IPS DF 6.9 (cell line): ENCODE measurements at regions not wholly inside any gene's neighbourhood (a gene's known extent, or its start where the extent isn't known, plus 50 kb on each side); places are given as distances from the start of the nearest gene placed in this dataset.
"Not testable (repeated sequence)": the region's sequence is repeated elsewhere in the genome, so short reads cannot be mapped to it uniquely, and the experiment has no call there.

Experiments used
- DNase-seq: peaks from one replicate; pipeline ENCODE4 v3.0.0-alpha.2; 2013; ENCODE audit warnings: low read depth, low spot score
- H3K27ac ChIP-seq: one replicate; pipeline ENCODE4 v1.5.1; 2013; ENCODE audit warnings: low read length, control low read depth
- H3K27me3 ChIP-seq: 2 replicates; pipeline ENCODE4 v1.6.1; 2013; ENCODE audit warnings: mild to moderate bottlenecking, low read length; ENCODE audit not compliant: control insufficient read depth, insufficient read depth
- H3K36me3 ChIP-seq: 2 replicates; pipeline ENCODE4 v1.6.1; 2013; ENCODE audit warnings: low read length; ENCODE audit not compliant: control insufficient read depth, insufficient read depth
- H3K4me1 ChIP-seq: 2 replicates; pipeline ENCODE4 v1.6.1; 2013; ENCODE audit warnings: low read length; ENCODE audit not compliant: control insufficient read depth, insufficient read depth
- H3K4me3 ChIP-seq: 2 replicates; pipeline ENCODE4 v1.5.1; 2013; ENCODE audit warnings: mild to moderate bottlenecking, low read length
- H3K9me3 ChIP-seq: 2 replicates; pipeline ENCODE4 v1.6.1; 2013; ENCODE audit warnings: low read length, inconsistent platforms; ENCODE audit not compliant: control insufficient read depth, insufficient read depth
- WGBS: extraction: QIAGEN DNeasy Blood & Tissue Kit; methylation state at CpG from one replicate; pipeline ENCODE4 v1.1.7; 2013; ENCODE audit warnings: mixed read lengths, missing lambda C conversion rate; ENCODE audit not compliant: insufficient read length, insufficient coverage; 5-methylcytosine and 5-hydroxymethylcytosine counted together

DNA sequence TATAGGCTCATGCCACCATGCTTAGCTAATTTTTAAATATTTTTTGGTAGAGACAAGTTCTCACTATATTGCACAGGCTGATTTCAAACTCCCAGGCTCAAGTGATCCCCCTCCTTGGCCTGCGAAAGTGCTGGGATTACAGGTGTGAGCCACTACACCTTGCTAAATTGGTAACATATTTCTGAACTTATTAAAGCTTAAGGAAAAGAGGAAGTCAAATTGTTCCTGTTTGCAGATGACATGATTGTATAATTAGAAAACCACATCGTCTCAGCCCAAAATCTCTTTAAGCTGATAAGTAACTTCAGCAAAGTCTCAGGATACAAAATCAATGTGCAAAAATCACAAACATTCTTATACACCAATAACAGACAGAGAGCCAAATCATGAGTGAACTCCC, 248.3 kb upstream of the KITLG start:
- not testable (repeated sequence) for H3K4me1 ChIP-seq, H3K36me3 ChIP-seq, H3K27ac ChIP-seq, H3K27me3 ChIP-seq, H3K4me3 ChIP-seq, H3K9me3 ChIP-seq, DNase-seq
- WGBS: no CpG with 5 or more reads among the region's 2 CpGs

DNA sequence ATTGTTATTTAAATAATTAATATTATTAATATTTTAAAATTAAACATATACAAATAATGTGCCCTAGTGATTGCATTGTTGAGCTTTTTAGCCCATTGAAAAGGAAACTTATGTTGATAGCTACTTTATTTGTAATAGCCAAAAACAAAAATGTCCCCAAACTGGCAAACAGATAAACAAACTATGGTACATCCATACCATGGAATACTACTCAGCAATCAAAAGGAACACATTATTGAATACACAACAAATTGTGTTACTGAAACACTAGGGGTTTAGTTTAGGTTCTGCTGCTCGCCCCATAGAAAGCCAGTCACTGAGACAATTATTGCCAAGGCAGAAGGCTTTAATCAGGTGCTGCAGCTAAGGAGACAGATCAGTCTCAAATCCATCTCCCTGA, 239.7 kb upstream of the KITLG start:
- Histone ChIP-seq H3K27ac (no peak overlapping the region), H3K27me3 (no peaks in the 10 kb centered on the region), H3K9me3 (no peaks in the 10 kb centered on the region), H3K36me3 (no peaks in the 10 kb centered on the region), H3K4me1 (no peaks in the 10 kb centered on the region), H3K4me3 (no peak overlapping the region)
- DNase-seq: no peak
- no CpG with 5 or more reads among the region's 1 CpG for WGBS

DNA sequence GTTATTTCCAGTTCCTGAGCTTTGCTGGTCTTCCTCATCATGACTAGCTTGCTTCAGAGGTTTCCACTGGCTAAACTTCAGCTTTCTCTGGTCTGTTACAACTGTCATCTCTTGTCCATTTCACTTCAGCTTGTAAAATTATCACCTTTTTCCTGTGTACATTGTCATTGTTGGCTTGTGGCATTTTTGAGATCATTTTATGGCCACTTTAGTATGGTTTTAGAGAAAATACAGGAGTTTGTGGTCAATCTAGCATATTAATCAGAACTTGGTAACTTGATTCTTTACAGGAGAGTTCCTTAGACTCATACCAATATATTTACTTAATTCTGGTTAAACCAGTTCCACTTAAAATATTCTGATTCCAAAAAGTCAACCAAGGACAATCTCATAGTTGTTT, 235.9 kb upstream of the KITLG start:
- Histone ChIP-seq H3K4me3 (no peak overlapping the region), H3K36me3 (no peaks in the 10 kb centered on the region), H3K9me3 (no peaks in the 10 kb centered on the region), H3K27ac (no peak overlapping the region), H3K27me3 (no peaks in the 10 kb centered on the region), H3K4me1 (no peaks in the 10 kb centered on the region)
- DNase-seq: no peak

DNA sequence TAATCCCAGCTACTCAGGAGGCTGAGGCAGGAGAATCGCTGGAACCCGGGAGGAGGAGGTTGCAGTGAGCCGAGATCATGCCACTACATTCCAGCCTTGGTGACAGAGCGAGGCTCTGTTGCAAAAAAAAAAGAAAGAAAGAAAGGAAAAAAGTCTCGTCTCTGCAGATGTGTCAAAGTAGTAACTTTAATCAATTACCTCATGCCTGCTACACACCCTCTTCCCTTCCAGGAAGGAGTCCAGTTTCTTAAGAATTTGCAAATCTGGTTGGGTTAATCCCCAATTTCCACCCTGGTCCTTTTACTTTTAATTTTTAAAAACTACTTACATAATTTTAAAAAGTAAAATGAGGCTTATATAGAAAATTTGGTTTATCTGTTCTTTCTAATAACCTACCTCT, 234.5 kb upstream of the KITLG start:
- DNase-seq: no peak
- no CpG with 5 or more reads among the region's 5 CpGs for WGBS
- Histone ChIP-seq H3K4me3 (no peak overlapping the region), H3K9me3 (no peaks in the 10 kb centered on the region), H3K4me1 (no peaks in the 10 kb centered on the region), H3K27me3 (no peaks in the 10 kb centered on the region), H3K36me3 (no peaks in the 10 kb centered on the region), H3K27ac (no peak overlapping the region)

DNA sequence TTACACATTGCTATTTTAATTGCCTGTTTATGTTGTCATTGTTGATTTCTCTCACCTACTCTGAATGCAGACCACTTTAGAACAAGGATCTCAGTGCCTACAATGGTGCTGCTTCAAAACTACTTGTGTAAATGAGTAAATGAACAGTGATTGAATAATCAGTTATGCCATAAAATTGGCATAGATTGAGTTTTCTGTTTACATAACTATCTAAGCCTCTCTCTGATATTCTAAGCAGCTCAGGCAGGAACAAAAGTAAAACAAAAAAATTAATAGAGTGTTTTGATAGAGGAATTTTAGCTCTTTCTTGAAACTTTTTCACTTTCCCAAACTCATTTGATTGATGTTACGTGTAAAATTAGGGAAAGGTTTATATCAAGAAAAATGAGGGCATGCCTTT, 232.3 kb upstream of the KITLG start:
- Histone ChIP-seq H3K27ac (no peak overlapping the region), H3K4me1 (no peaks in the 10 kb centered on the region), H3K9me3 (no peaks in the 10 kb centered on the region), H3K36me3 (no peaks in the 10 kb centered on the region), H3K4me3 (no peak overlapping the region), H3K27me3 (no peaks in the 10 kb centered on the region)
- no CpG with 5 or more reads among the region's 1 CpG for WGBS
- DNase-seq: no peak

DNA sequence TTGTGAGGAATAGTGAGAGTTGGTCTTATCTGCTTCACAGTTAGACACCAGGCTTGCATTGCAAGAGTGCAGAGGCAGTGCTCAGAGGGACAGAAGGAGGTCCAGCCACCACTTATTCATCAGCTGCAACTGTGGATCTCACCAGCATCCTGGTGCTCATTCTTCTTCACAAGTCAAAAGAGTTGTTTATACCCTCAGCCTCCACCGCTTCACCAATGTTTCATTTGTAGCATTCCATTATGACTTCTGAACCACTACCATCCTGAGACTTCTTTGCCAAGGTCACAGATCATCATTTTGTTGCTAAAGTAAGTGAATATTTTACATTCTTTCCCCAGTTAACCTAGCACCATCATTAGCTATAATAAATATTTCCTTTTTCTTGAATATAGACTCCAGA, 230.5 kb upstream of the KITLG start:
- no CpG with 5 or more reads among the region's 1 CpG for WGBS
- no peaks in the 10 kb centered on the region for H3K27me3 ChIP-seq
- H3K4me3 ChIP-seq: no peak overlapping the region
- no peak for DNase-seq
- H3K36me3 ChIP-seq: no peaks in the 10 kb centered on the region
- H3K9me3 ChIP-seq: no peaks in the 10 kb centered on the region
- H3K4me1 ChIP-seq: no peaks in the 10 kb centered on the region
- H3K27ac ChIP-seq: no peak overlapping the region

DNA sequence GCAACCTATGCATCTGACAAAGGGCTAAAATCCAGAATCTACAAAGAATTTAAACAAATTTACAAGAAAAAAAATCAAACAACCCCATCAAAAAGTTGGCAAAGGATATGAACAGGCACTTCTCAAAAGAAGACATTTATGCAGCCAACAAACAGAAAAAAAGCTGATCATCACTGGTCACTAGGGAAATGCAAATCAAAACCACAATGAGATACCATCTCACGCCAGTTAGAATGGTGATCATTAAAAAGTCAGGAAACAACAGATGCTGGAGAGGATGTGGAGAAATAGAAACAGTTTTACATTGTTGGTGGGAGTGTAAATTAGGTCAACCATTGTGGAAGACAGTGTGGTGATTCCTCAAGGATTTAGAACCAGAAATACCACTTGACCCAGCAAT, 229.6 kb upstream of the KITLG start:
- H3K9me3 ChIP-seq, H3K4me3 ChIP-seq, H3K27ac ChIP-seq, H3K27me3 ChIP-seq, DNase-seq, H3K36me3 ChIP-seq, H3K4me1 ChIP-seq: not testable (repeated sequence)
- WGBS: no CpG with 5 or more reads among the region's 1 CpG

DNA sequence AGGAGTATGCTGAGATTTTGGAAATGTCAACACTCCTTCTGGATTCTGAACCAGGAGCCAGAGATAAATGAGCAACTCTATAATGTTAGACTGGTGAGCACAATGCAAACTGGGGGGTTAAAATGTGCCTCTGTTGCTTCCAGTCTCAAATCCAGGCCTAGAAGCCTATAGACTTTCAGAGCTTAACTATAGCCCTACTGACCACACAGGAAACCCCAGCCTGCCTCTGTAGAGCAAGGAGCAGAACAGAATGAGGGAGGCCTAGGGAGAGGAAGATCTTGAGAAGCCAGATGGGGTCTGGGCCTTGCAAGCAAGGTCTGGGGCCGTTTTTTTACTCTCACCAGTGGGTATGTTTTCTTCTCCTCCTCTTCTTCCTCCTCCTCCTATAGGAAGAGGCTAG, 225.4 kb upstream of the KITLG start:
- H3K36me3 ChIP-seq: no peaks in the 10 kb centered on the region
- H3K4me3 ChIP-seq: no peak overlapping the region
- H3K27me3 ChIP-seq: no peaks in the 10 kb centered on the region
- no peak overlapping the region for H3K27ac ChIP-seq
- H3K4me1 ChIP-seq: no peaks in the 10 kb centered on the region
- WGBS: no CpG with 5 or more reads among the region's 1 CpG
- no peak for DNase-seq
- no peaks in the 10 kb centered on the region for H3K9me3 ChIP-seq

DNA sequence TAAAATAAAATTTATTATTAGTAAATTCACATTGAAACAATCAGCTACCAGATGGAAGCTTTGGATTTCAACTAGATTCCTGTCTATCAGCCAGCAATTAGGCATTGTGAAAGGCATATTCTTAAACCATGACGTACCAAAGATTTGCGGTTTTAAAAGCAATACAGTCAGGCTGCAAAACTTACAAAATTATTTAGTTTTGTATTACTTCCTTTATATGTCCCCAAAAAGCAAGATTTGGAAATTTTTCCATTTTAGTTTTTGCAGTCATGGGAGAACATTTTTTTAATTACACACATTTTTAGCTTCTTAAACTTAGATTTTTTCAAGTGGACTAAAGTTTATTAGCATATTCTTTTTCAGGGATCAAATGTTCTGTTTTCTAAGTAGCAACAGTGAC, 225.0 kb upstream of the KITLG start:
- DNase-seq: no peak
- no peak overlapping the region for H3K4me3 ChIP-seq
- no peaks in the 10 kb centered on the region for H3K36me3 ChIP-seq
- no peak overlapping the region for H3K27ac ChIP-seq
- no peaks in the 10 kb centered on the region for H3K27me3 ChIP-seq
- WGBS: no CpG with 5 or more reads among the region's 2 CpGs
- no peaks in the 10 kb centered on the region for H3K9me3 ChIP-seq
- H3K4me1 ChIP-seq: no peaks in the 10 kb centered on the region

DNA sequence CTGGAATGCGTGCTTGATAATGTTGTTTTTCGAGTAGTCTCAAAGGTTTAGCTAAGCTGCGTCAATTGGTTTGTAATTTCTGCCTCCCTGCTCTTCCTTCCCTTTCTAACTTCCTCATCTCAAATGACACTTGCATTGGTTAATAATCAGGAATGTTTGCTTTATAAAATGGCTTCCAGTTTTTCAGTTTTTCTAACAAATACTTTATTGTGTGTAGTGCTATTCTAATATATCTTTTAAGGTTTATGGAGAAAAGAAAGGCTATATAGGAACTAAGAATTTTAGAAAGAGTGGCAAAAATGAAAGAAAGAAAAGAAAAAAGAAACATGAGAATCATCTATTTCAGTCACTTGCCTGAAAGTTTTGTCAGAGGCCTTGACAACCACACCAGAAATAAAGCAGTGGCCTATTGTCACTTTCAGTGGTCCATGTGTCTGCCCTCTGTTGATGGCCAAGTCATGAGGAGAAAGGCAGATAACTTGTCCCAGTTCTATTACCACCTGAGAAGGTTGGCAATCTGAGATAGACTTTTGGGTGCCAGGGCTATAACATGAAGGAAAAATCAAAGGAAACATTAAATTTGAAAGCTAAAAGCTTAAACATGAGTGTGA, 221.9 kb upstream of the KITLG start:
- H3K9me3 ChIP-seq: no peaks in the 10 kb centered on the region
- H3K36me3 ChIP-seq: no peaks in the 10 kb centered on the region
- no CpG with 5 or more reads among the region's 3 CpGs for WGBS
- no peak overlapping the region for H3K4me3 ChIP-seq
- no peak overlapping the region for H3K27ac ChIP-seq
- no peak for DNase-seq
- H3K4me1 ChIP-seq: no peaks in the 10 kb centered on the region
- H3K27me3 ChIP-seq: no peaks in the 10 kb centered on the region

DNA sequence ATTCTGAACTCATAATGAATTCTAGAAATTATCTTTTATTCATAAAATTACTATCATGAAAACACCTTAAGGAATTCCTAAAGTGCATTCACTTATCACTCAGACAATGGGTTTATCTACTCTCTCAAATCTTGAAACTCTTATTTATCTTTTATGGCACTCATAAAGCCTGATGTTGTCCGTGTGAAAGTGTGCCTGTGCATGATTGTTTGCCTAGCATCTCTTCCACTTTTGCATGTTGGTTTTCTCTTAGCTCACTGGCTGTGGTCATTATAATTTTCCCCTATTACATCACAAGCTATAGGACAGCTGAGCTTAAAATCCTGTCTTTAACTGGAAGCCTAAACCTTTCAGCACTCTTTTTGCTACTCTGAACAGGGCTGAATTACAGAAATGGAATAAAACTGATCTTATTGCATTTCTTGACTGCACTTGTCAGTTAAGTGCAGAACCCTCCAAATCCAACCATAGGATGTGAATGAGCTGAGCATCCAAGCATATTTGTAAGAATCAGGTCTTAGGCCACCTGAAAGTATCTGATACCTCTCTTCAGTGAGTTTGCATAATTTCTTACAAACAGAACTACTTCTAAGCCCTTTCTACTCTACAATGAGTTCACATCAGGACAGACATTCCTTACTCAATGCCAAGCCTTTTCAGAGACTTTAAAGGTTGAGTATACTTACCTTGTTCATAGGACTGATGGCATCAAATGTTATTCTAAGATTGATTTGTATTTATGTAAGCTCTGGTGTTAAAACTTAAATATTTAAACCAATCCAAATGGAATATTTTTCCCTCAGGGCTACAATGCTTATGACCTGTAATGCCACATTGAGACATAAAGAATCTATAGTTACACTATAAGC, 221.2 kb upstream of the KITLG start:
- DNase-seq: no peak
- Histone ChIP-seq H3K4me1 (no peaks in the 10 kb centered on the region), H3K27me3 (no peaks in the 10 kb centered on the region), H3K4me3 (no peak overlapping the region), H3K36me3 (no peaks in the 10 kb centered on the region), H3K27ac (no peak overlapping the region), H3K9me3 (no peaks in the 10 kb centered on the region)
- no CpG with 5 or more reads among the region's 1 CpG for WGBS
